CD4-positive, alpha-beta T cell treated with Interleukin-17A for 1 hour (primary cell): ENCODE measurements at regions not wholly inside any gene's neighbourhood (a gene's known extent, or its start where the extent isn't known, plus 50 kb on each side); places are given as distances from the start of the nearest gene placed in this dataset.

Experiments
- DNase-seq: peaks from one replicate; pipeline ENCODE4 v3.0.0-alpha.2; 2020

DNA sequence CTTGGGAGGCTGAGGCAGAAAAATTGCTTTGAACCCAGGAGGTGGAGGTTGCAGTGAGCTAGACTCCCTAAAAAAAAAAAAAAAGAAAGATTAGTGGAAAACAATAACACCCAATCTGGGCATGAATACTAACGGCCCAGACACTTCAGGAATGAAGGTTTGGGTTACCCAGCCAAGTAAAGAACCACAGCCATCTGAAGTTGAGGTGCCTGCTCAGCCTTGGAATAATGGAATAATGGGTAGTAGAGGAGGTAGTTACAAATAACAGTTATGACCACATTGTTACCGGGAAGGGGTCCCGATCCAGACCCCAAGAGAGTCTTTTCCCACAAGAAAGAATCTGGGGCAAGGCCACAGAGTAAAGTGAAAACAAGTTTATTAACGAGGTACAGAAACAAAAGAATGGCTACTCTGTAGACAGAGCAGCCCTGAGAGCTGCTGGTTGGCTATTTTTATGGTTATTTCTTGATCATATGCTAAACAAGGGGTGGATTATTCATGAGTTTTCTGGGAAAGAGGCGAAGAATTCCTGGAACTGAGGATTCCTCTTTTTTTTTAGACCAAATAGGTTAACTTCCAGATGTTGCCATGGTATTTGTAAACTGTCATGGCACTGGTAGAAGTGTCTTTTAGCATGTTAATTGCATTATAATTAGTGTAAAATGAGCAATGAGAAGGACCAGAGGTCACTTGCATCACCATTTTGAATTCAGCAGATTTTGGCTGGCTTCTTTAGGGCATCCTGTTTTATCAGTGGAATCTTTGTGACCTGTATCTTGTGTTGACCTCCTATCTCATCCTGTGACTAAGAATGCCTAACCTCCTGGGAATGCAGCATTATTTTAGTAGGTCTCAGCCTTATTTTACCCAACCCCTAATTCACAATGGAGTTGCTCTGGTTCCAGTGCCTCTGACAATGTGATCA, 96.2 kb upstream of the HAAO start:
- no peak for DNase-seq

DNA sequence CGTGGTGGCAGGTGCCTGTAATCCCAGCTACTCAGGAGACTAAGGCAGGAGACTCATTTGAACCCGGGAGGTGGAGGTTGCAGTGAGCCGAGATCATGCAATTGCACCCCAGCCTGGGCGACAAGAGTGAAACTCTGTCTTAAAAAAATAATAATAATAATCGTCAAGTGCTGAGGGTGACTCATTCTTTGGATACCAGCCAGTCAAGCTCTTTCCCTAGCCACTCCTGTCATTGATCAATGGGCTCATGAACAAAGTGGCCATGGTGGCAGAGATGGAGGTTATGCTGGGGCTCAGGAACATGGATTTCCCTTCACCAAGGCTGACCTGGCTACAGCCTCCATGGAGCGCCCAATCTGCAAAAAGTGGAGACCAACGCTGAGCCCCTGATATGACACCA, 94.5 kb upstream of the HAAO start:
- no peak for DNase-seq

DNA sequence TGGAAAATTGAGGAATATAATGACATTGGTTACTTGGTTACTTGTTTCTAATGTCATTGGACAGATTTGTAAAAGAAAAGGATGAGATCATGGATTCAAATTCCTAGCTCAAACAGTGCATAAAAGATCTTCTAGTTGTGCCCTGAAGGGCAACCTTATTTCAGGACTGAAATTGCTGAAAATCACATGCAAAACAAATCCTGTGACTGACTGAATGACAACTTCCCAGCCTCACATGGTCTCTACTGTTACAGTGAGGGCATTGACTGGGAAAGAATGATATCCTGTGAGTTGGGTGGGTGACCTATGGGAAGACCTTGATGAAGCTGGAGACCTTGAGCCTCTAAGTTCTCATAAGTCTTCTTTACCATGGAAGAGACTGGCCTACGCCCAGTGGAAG, 90.4 kb upstream of the HAAO start:
- no peak for DNase-seq

DNA sequence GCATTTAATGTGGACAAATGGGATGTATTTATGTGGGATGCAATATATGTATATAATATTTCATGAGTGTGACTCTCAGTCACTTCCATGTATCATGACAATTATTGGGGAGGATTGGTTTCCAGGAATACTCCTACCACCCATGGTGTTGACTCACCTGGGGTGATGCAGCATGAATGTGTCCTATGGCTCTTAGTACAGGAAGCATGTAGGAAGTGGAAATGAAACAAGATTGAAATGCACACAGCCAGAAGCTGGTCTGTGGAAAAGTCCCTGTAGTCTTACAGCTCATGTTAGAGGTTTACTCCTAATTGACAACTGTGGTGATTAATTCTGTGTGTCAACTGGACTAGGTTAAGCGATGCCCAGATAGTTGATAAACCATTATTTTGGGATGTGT, 89.3 kb upstream of the HAAO start:
- DNase-seq: no peak

DNA sequence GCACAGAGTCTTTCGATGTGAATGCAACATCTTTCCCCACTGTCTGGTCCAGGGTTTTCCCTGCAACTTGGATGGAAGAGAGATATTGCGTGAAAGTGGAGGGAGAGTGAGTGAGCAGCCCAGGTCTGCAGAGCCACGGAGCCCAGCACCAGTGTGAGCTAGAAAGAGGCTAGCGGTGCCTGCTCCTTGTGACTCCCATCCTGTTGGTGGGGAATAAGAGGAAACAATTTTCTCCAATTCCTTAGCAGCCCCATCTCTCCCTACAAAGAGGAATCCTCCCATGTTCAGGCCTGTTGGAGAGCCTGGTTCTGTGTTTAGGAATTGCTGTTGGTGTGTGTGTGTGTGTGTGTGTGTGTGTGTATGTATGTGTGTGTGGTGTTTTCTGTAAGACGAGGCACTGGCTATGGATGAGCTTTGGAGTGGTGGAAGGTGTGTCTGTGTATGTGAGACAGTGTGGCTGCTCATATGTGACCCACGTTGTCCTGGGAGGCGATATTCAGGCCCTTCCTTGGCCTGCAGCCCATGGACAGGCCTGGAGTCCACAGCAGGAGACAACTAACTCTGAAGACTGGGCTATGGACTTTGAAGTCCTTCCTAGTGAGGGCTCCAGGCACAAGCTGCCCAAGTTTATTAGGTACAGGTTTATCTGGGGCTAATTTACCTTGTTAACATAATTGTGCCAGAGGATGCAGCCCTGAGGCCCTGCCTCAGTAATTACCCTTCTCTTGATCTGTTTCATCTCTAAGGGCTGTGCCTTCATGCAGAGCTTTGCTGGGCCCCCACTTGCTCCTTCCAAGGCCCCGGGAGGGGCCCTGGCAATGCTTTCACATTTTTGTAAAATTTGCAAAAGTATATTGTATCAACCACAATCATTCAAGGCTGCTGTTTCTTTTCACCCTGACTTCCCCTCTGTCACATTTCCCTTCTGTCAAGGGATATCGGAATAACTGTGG, 88.6 kb upstream of the HAAO start:
- no peak for DNase-seq

DNA sequence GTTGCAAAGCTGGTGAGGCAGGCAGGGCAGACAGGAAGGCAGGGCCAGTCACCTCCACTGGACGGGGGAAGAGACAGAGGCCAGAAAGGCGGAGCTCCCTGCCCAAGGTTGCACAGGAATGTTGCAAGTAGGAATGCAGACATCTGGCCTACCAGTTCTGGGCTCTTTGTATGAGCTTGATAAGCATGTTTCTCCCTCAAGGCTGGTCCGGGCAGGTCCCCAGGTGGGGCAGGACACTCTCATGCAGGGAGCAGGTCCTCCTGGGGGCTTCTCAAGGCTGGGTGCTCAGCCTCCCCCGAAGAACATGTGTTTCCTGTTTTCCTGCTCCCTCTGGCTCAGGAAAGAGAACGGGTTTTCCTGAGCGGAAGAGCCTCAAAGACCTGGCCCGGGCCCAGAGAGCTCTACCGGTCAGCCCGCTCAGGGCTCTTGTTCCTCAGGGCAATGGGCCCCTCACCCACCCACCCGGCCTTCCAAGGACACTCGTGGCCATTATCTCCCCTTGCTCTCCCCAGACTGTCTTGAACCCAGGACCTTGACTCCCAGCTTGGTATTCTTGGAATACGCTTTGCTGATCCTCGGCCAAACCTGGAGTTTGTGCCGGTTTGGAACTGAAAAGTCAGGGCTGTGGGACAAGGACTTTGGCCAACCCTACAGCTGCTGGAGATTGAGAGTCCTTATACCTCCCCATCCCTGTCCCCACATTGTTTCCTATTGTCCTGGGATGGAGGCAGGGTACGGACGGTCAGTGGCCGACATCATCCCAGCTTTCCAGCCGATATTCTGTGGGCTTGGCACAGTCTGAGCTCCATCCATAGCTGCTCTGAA, 87.7 kb upstream of the HAAO start:
- DNase-seq: no peak

DNA sequence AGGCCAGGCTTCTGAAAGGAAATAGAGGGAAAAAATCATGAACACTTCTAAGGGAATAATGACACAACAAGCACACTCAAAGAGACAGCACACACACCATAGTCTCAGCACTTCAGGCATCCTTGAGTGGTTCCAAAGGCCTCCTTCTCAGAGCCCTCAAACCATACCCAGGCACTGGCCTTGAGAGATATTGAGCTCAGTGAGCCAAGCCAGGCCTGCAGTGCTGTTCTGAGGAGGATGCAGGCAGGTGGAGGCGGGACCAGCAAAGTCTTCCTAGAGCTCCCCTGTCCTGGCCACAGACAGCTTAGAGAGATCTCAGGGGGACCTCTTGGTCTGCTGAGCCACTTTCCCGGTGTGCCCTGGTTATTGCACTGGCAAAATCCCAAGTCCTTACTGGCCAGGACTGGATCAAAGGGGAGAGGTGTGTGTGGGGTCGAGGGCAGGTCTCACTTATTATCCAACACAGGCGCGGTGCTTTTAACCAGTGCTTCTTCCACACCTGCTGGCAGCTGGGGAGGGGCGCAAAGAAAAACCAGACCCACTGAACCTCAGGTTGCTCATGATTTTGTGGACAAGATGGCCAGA, 86.8 kb upstream of the HAAO start:
- DNase-seq: no peak

DNA sequence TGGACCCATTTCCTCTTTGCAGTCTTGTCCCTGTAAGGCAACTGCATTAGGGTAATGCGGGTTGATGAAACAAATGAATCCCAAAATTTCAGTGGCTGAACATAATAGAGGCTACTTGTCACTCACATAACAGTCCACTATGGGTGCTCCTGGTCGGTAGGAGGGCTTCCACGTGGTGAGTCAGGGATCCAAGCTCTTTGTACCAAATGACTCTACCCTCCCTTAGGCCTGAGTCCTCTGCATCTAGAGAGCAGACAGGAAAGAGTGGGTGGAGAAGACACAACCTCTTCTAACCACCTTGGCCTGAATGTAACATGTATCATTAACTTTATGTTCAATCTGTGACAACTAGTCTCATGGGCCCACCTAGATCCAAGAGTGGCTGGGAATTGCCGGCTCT, 86.2 kb upstream of the HAAO start:
- DNase-seq: no peak

DNA sequence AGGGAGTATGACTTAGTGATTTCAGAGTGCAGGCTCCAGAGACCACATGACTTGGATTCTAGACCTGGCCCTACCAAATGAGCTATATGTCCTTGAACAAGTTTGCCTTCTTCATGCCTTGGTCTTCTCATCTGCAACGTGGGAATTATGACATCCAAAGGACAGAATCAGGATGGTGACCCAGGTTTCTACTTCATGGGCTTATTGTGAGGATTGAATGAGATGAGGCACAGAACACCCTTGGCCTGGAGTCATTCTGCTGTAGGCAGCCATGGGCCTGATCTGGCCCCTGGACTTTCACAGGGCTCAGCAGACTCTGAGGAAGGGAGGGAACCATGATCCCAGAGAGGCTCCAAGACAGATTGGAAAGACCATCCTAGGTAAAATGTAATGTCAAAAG, 85.6 kb upstream of the HAAO start:
- DNase-seq: no peak

DNA sequence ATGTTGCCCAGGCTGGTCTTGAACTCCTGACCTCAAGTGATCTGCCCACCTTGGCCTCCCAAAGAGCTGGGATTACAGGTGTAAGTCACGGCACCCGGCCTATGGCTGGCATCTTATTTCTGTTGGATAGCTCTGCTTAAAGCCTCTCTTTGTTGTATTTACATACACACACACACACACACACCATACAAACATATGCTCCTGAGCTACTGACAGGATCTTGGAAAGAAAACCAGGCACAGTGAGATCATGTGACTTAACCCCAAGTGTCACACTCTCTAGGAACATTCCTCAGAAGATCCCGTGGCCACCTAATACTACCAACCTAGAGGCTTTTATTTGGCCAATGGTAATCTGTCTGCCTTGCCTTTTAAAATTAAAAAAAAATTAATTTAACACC, 85.1 kb upstream of the HAAO start:
- DNase-seq: no peak

DNA sequence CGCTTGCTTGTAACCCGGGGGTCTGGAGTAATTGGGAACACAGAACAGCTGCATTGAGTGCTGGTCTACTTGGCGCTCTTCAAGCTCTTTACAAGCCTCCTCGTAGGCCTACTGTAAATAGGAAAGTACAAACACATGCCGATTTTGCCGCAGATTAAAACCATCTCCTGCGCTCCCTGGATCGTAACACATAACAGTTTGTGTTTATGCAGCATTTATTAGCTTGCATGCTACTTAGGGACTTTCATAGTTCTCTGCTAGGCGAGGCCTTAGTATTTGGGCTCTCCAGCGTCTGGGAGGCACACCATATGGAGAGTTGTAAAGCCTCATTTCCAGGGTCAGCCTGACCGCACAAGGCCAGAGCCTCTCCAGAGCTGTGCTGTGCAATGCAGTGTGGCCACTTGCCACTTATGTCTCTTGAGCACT, 84.0 kb upstream of the HAAO start:
- DNase-seq: no peak

DNA sequence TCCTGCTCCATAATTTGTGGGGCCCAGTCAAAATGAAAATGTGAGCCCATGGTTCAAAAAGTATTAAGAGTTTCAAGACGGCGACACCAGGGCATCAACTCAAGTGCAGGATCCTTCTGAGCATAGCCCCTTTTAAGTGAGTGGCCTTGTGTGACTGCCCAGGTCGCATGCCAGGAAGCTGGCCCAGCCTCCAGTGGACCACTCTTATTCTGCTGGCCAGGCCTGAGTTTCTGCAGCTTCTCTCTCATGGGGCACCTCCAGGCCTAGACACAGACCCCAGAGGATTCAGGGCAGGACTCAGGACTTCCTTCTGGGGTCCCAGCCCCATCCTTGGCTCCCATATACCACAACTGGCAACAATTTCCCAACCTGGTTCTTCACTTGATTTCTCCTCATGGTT, 83.5 kb upstream of the HAAO start:
- no peak for DNase-seq

DNA sequence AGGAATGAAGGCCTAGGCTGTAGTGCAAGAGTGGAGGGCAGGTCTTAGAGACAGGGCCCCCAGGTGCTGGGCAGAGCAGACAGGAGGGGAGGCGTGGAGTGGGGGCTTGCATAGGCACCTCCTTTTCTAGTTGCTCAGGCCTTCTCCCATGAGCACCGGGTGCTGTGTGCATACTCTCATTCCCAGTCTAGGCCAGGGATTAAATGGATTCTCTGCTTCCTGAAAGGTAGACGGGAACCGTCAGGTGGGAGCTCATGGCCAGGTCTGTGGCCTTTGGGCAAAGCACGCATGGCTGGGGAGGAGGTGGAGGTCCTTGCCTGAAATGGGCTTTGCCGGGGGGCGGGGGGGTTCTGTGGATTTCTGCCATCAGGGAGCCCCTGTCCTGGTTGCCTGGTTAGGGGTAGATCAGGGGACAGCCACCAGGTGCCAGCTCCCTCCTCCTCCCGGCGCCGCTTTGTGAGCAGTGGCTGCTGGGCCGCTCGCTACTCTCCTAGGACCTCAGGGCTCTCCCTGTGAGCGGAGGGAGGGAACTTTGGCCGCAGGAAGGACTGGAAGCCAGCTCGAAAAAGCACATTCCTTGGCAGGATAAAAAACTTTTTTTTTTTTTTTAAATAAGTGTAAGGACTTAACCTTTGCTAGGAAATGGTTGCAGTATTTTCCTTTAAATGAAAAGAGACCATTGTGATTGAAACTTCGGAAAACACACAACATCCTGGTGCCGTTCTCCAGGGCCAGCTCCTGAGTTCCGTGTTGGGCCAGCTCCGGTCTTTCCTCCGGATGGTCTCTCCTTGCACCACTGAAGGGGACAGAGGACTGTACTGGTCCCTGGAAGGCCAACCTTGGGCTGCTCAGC, 82.8 kb upstream of the HAAO start:
- no peak for DNase-seq

DNA sequence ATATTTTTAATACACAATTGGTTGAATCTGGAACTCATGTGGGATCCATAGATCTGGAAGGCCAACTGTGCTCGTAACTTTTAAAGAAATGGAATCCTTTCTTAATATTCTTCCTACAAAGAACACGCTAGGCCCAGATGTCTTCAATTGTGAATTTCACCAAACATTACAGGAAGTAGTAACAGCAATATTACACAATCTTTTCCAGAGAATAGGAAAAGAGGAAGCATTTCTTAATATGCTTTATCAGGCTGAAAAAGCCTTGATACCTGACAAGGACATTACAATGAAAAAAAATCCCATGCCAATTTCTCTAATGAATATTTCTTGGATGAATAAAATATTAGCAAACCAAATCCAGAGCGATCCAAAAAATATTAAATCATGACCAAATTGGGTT, 80.3 kb upstream of the HAAO start:
- DNase-seq: no peak

DNA sequence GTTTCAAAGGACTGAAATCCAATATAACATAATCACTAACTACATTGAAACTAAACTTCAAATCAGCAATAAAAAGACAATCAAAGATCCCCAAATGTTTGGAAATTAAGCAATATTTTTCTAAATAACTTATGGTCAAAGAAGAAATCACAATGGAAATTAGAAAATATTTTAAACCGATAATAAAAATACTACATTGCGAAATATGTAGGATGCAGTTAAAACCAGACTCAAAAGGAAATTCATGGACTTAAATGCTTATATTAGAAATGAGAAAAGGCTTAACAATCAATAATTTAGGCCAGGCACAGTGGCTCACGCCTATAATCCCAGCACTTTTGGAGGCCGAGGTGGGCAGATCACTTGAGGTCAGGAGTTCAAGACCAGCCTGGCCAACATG, 79.0 kb upstream of the HAAO start:
- DNase-seq: no peak

DNA sequence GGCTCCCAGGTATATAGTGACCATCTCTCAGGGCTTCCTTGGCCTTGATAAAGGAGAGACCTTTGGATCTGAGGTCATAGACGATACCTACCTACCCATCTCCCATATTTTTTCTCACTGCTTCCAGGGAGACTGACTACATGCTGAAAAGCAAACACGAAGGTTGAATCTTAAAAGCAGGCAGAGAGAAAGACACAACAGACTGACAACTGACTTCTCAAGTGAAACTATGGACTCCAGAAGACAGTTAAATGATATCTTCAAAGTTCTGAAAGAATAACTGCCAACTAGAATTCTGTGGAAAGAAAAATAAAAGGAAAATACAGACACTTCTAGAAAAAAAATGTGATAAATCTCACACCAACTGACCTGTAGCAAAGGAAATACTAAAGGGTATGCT, 76.5 kb upstream of the HAAO start:
- no peak for DNase-seq

DNA sequence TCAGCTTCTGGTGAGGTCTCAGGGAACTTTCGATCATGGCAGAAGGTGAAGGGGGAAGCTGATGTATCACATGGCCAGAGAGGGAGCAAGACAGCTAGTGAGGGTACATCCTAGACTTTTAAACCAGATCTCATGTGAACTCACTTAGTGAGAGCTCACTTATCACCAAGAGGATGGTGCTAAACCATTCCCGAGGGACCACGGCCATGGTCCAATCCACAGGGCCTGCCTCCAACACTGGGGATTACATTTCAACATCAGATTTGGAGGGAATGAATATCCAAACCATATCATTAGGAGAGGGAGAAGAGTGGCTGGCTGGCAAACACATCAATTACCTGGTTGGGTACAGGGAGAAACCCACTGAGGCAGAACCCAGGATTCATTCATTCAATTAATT, 75.7 kb upstream of the HAAO start:
- no peak for DNase-seq

DNA sequence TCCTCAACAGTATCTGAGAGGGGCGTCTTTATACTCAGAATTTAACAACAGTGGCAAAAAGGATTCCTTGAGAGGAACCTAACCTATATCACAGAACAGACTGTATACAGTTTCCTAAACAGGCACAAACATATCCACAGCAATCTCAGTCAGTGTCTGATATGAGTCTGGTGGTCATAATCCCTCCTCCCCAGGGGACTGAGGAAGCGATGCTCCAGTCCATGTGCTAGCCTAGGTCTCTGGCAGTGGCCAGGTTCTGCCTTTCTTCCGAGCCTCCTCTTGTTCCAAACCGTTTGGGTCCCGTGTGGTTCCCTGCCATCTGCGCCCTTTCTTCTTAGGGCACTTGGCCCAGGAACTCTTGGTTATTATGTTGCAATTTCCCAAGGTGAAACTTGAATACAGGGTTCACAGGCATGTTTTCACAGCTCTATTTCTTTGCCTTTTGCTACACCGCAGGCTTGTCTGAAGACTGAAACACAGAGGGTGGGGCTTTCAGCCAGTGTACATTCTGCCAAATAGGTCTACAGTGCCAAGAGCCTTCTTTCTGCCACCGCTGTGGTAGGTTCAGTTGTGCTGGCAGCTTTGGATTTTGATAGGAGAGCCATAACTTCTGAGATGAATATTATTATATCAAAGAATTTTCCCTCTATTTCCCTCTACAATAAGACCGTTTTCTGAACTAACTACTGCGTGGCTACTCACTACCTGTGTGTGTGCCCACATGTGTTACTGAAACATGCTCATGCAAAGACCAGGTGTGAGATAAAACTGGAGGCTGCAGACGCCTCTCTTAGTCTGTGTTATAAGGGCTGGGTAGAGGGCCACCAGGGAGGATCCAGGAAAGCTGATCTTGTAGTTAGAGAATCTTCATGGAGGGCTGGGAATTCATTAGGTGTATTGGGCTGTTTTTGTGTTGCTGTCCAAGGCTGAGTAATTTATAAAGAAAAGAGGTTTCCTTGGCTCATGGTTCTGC, 75.0 kb upstream of the HAAO start:
- DNase-seq: no peak

DNA sequence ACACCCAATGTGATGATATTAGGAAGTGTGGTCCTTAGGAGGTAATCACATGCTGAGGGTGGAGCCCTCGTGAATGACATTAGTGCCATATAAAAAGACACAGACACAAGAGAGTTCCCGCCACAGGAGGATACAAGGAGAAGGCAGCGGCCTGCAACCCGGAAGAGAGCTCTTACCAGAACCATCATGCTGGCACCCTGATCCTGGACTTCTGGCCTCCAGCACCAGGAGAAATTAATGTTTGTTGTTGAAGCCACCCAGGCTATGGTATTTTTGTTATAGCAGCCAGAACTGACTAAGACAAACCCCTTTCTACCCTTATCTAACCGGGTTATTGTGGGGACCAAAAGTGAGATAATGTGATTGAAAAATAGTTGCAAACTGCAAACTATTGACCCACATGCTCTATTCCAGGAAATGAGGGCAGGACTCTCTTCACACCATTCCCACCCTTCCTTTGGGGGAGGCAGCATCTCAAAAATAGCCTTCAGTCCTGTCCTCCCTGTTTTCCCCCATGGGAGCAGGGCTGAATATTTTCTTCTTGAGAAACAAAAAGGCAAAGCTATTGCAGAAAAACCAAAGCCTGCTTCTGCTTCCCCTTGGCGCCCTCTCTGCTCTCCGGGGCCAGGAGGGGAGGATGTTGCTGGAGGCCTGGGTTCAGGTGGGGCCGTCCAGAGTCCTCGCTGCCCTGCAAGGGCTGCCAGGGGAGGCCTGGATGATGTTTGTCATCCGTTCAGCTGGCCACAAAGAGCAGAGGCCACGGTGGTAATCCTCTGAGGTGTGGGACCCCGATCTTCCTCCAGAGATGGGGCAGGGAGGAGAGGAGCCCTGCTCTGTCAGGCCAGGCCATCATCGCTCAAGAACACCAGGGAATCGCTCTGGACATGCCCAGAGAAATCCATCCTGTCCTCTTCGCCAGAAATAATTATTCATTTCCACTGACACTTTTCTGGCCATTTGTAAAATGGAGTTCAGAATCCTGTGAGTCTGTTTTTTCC, 73.8 kb upstream of the HAAO start:
- no peak for DNase-seq
